Hindlimb muscle (tissue), 1 donor: ENCODE measurements at regions not wholly inside any gene's neighbourhood (a gene's known extent, or its start where the extent isn't known, plus 50 kb on each side); places are given as distances from the start of the nearest gene placed in this dataset.

Experiments
- DNase-seq: peaks from one replicate; pipeline ENCODE4 v3.0.0-alpha.2; 2013

DNA sequence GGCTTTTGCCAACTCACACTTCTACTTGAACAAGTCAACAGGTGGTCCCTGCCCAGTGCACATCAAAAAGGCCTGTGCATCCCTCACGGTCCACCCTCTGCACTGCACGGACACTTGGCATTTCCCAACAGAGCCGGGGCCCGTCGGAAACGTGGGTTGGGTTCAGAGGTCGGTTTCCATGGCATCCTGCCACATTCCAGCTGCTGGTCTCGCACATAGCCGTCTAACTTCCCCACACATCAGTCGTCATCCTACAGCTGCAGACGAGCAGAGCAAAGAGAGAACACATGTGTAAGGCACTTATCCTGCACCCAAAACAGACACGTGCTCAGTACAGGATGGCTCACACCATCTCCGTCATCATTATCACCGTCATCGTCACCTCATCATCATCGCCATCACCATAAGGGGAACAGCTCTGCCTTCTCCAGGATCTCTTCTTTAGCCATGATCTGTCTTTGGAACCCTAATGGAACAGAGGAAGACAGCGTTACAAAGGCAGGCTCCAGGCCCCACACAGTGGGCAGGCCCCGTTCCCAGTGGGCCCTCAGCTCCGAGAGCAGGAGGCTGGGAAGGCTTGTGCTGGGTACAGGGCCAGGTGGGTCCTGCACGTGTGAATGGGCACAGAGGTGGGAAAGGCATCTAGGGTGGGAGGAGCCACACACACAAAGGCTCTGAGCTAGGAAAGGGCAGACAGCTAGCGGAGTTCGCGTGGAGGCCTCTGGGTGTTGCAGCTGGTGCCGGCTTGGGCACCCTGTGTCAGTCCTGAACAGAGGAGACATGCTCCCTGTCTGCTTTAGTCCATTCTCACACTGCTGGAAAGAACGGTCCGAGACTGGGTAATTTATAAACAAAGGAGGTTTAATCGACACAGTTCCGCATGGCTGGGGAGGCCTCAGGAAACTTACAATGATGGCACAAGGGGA lies 170.8 kb upstream of the SOX1 start:
- DNase-seq = no peak

GRCh38 chr13:111897178-111897845 lies 169.6 kb upstream of the SOX1 start:
- DNase-seq = no peak

GRCh38 chr13:111897846-111898215 lies 169.1 kb upstream of the SOX1 start:
- no peak for DNase-seq

GRCh38 chr13:111898956-111899713 lies 167.8 kb upstream of the SOX1 start:
- DNase-seq = no peak

DNA sequence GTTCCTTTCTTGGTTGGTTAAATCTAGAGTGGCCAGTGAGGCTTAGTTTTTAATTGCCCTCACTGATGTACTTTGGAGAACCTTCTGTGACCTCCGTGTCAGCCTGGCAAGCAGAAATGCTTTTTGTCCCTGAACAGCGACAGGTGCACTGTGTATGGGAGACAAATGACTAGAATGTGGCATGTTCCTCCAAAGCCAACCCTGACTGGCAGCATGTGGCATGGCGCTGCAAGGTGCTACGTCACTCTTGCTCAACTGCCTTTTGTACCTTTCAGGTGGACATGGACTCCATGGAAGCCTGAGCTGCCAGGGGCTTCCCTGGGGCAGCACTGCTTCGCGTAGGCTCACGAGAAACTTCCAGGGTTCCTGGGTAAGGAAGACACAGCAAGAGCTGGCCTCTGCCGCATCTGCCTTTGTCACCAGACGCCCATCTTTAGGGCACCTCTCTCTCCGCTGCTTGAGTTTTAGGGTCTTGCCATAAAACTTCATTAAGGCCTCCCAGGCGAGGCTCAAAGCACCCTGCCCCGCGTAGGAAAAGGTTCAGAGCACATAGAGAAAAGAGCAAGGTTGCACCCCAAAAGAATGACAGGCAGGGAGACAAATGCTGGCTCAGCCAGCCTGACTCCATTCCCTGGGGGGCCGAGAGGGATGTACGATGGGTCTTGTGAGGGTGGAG lies 167.1 kb upstream of the SOX1 start:
- no peak for DNase-seq

DNA sequence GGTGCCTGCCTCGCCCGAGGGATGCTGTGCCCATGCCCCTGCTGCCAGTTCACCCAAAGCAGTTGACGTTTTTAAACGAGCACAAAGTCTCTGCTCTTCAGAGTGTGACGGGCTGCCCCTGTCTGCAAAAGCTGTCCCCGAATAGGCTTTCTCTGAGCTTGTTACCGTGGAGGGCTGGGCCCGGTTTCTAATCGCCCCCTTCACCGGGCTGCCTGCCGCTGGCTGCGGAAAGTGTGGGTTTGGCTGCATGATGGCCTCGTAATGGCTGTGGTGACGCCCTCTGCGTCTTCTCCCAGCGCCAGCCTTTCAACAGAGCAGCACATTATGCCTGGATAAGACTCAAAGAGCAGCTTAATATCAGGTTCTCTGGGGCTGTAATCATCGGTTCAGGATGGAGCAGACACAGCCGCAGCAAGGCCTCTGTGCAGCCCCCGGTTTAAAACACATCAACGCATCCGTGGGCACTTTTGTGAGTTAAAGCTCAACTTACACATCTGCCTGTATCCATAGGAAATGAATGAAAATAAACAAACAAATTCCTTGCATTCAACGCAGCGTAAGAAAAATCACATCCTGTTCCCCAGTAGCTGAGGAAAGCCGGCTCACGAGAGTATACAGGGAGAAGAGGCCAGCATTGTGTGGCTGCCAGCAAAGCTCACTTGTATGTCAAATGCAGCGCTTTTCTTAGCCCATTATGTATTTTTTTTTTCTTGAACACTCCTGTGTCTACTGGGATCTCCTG lies 166.4 kb upstream of the SOX1 start:
- peak; percentile 80 for DNase-seq

DNA sequence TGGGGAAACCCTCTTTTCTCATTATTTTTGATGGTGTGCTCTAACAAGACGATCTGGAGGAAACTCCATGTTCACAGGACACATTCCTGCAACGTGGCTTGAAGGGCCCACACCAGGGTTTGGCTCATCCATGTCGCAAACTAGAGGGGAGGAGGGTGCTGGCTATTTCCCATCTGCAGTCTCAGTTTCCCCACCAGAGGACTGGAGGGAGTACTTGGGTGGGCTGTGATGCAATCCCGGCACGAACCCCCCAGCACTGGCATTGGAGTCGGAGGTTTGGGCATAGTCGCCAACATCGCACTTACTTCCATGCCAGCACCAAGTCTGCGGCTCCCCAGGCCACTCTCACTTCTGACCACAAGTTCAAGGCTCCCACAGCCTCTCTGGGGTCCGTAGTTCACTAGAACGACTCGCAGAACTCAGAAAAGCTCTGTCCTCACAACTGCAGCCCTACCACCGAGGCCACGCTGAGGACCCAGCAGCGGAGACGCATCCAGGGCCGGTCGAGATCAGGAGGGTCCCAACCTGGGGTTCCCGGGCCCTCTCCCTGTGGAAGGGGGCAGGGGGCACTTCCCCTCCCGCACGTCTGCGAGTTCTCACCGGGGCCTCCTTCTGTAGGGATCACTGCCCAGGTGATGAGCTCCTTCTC lies 165.6 kb upstream of the SOX1 start:
- no peak for DNase-seq

- no peak for DNase-seq
Measured at GRCh38 chr13:111902726-111903125, 164.2 kb upstream of the SOX1 start.

DNA sequence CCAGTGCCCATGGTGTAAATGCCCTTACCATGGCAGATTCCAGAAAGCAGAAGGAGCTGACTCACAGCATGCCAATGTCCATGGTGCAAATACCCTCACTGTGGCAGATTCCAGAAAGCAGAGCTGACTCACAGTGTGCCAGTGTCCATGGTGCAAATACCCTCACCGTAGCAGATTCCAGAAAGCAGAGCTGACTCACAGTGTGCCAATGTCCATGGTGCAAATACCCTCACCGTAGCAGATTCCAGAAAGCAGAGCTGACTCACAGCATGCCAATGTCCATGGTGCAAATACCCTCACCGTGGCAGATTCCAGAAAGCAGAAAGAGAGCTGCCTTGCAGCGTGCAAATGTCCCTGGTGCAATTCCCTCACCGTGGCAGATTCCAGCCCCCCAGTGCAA lies 163.8 kb upstream of the SOX1 start:
- DNase-seq = no peak

DNA sequence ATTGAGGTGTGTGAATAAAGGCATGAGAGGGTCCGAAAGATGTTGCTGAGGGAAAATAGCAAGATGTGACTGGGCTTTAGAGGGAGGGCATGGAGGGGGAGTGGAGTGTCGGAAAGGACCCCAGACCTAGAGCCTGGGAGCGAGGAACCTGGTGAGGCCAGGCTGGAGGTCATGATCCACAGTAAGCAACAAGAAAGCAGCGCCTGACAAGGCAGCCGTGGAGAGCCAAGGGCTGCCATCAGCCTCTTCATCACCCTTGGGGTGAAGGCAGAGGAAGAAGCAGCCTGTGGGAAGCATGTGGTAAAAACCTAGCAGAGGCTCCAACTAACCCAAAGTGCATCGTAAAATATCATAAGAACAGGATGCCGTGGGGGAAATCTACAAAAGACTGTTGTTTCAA lies 162.8 kb upstream of the SOX1 start:
- DNase-seq = no peak

GRCh38 chr13:111904701-111905608 lies 162.0 kb upstream of the SOX1 start:
- DNase-seq = no peak

DNA sequence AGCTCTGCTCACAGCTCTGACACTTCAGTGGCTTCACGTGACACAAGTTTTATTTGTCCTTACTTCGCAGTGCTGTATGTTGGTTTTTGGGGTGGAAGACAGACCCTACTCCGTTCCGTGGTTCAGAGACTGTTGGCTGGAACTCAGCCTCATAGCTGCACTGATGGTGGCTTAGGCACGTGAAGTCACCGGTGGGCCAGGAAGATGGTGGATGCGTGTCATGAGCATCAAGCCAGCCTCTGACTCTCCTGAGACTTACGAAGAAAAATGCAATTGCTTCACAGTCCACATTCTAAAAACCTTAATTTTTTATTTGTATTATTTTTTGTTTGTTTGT lies 161.4 kb upstream of the SOX1 start:
- DNase-seq = no peak

DNA sequence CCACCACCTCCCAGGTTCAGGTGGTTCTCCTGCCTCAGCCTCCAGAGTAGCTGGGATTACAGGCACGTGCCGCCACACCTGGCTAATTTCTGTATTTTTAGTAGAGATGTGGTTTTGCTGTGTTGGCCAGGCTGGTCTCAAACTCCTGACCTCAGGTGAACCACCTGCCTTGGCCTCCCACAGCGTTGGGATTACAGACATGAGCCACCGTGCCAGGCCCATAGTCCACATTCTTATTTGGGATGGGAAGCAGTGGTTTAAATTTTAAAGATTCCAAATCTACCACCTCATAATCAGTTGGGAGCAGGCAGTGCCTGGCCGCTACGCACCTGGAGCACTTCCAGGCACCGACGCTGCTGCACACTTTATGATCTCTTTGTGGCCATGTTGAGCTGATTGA lies 160.6 kb upstream of the SOX1 start:
- DNase-seq = no peak

DNA sequence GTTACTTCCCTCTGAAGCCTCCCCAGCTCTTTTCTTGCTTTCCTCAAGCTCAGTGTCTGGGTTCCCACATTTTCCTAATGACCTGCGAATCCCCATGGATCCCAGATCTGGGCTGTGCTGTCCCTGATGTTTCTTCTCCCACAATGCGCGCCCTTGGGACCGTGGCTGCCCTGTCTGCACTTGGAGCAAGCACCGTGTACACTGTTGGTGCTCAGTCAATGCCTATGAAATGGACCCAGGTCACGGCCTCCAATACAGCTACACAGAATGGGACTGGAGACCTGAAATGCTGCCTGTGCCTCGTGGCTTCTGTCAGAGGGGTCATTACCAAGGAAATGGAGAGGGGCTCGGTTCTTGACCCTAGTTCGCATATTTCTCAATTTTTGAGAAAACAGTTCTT lies 160.1 kb upstream of the SOX1 start:
- DNase-seq = no peak

DNA sequence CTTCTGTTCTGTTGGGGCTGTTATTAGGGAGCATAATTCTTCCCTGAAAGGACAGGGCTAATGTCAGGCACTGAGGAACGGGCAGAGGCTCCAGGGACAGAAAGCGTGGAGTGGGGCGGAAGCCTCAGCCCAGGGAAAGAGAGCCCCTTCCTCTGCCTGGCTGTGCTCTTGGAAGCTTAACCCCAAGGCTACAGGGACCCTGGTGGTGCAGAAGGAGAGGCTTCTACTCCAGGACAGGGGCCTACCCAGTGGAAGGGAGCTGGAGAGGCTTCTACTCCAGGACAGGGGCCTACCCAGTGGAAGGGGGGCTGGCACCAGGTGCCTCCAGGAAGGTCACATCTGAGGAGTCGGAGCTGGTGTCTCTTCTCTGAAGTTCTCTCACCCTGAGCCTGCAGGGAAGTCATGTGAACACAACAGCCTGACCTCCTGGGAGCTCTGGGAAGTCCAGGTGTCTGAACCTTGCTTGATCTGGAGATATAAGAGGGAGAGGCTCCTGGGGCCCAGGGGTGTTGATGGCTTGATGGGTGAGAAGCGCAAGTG lies 159.5 kb upstream of the SOX1 start:
- no peak for DNase-seq

GRCh38 chr13:111908361-111908760 lies 158.6 kb upstream of the SOX1 start:
- DNase-seq = no peak

GRCh38 chr13:111908981-111909380 lies 158.0 kb upstream of the SOX1 start:
- no peak for DNase-seq

- DNase-seq = no peak
Measured at GRCh38 chr13:111909501-111909900, 157.4 kb upstream of the SOX1 start.

GRCh38 chr13:111909971-111910671 lies 156.8 kb upstream of the SOX1 start:
- DNase-seq = no peak
